ENCODE measurements at regions not wholly inside any gene's neighbourhood (a gene's known extent, or its start where the extent isn't known, plus 50 kb on each side); places are given as distances from the start of the nearest gene placed in this dataset.

- TF ChIP-seq, protein P1, sequence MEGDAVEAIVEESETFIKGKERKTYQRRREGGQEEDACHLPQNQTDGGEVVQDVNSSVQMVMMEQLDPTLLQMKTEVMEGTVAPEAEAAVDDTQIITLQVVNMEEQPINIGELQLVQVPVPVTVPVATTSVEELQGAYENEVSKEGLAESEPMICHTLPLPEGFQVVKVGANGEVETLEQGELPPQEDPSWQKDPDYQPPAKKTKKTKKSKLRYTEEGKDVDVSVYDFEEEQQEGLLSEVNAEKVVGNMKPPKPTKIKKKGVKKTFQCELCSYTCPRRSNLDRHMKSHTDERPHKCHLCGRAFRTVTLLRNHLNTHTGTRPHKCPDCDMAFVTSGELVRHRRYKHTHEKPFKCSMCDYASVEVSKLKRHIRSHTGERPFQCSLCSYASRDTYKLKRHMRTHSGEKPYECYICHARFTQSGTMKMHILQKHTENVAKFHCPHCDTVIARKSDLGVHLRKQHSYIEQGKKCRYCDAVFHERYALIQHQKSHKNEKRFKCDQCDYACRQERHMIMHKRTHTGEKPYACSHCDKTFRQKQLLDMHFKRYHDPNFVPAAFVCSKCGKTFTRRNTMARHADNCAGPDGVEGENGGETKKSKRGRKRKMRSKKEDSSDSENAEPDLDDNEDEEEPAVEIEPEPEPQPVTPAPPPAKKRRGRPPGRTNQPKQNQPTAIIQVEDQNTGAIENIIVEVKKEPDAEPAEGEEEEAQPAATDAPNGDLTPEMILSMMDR (IDR thresholded peaks at IDR 0.05): no peak
- TF ChIP-seq POLR2A (IDR thresholded peaks at IDR 0.05): no peak
These were observed 140.4 kb downstream of the PCDH20 start for GRCh38 chr13:61275251-61275650.
